ENCODE measurements at regions not wholly inside any gene's neighbourhood (a gene's known extent, or its start where the extent isn't known, plus 50 kb on each side); places are given as distances from the start of the nearest gene placed in this dataset.

- no peak for TF ChIP-seq RAD21 (conservative IDR thresholded peaks at IDR 0.05)
- no peak for TF ChIP-seq EZH2 (IDR thresholded peaks at IDR 0.05; ENCODE audit: borderline replicate concordance, insufficient read depth, low read length, poor library complexity, severe bottlenecking)
- TF ChIP-seq REST (IDR thresholded peaks at IDR 0.05; ENCODE audit: borderline replicate concordance), result no peak
- TF ChIP-seq EP300 (conservative IDR thresholded peaks at IDR 0.05; ENCODE audit: poor library complexity, severe bottlenecking), result no peak
- TF ChIP-seq MXI1 (conservative IDR thresholded peaks at IDR 0.05; ENCODE audit: poor library complexity, severe bottlenecking), result no peak
- no peak for TF ChIP-seq TAF1 (IDR thresholded peaks at IDR 0.05; ENCODE audit: low read depth)
- no peak for TF ChIP-seq SMC3 (conservative IDR thresholded peaks at IDR 0.05; ENCODE audit: poor library complexity)
- no peak for TF ChIP-seq POLR2AphosphoS5 (IDR thresholded peaks at IDR 0.05)
- TF ChIP-seq CTCF (IDR thresholded peaks at IDR 0.05; ENCODE audit: poor library complexity, severe bottlenecking), result no peak
Measured at GRCh38 chr2:119085613-119086012, 72.9 kb downstream of the C1QL2 start.

GRCh38 chr2:119083416-119083815 is 75.1 kb downstream of the C1QL2 start:
- no peak overlapping the region for H3K4me2 ChIP-seq (ENCODE audit: low read length)
- no peak overlapping the region for H3K4me3 ChIP-seq (ENCODE audit: low read length)
- no peak overlapping the region for H2AFZ ChIP-seq (ENCODE audit: low read depth, low read length)
- H3K9me2 ChIP-seq (ENCODE audit: insufficient read depth, low read length), result no peaks in the 10 kb centered on the region
- TF ChIP-seq MXI1 (conservative IDR thresholded peaks at IDR 0.05; ENCODE audit: poor library complexity, severe bottlenecking) (no peak), EP300 (conservative IDR thresholded peaks at IDR 0.05; ENCODE audit: poor library complexity, severe bottlenecking) (no peak), REST (IDR thresholded peaks at IDR 0.05; ENCODE audit: borderline replicate concordance) (no peak), SMC3 (conservative IDR thresholded peaks at IDR 0.05; ENCODE audit: poor library complexity) (no peak), TAF1 (IDR thresholded peaks at IDR 0.05; ENCODE audit: low read depth) (no peak), RAD21 (conservative IDR thresholded peaks at IDR 0.05) (no peak), CTCF (IDR thresholded peaks at IDR 0.05; ENCODE audit: poor library complexity, severe bottlenecking) (no peak), EZH2 (IDR thresholded peaks at IDR 0.05; ENCODE audit: borderline replicate concordance, insufficient read depth, low read length, poor library complexity, severe bottlenecking) (no peak), POLR2AphosphoS5 (IDR thresholded peaks at IDR 0.05) (no peak)
- H3K9ac ChIP-seq (ENCODE audit: low read length), result no peak overlapping the region
- no peaks in the 10 kb centered on the region for H3K79me2 ChIP-seq (replicated peaks; ENCODE audit: insufficient read depth, low read length)
- no peaks in the 10 kb centered on the region for H3K9me3 ChIP-seq (ENCODE audit: low read length)
- H3K27ac ChIP-seq (ENCODE audit: low read length), result no peak overlapping the region
- no peaks in the 10 kb centered on the region for H3K36me3 ChIP-seq (ENCODE audit: insufficient read depth, low read length)
- H3K27me3 ChIP-seq (ENCODE audit: insufficient read depth, low read depth, low read length), result no peaks in the 10 kb centered on the region
- no peaks in the 10 kb centered on the region for H4K20me1 ChIP-seq (ENCODE audit: insufficient read depth)
- H3F3A ChIP-seq (ENCODE audit: insufficient read depth, low read length, poor library complexity, severe bottlenecking), result no peaks in the 10 kb centered on the region

More at GRCh38 chr2:119085613-119086012, 72.9 kb downstream of the C1QL2 start:
- Histone ChIP-seq H3K4me3 (ENCODE audit: low read length) (no peak overlapping the region), H4K20me1 (ENCODE audit: insufficient read depth) (no peaks in the 10 kb centered on the region), H3K36me3 (ENCODE audit: insufficient read depth, low read length) (no peaks in the 10 kb centered on the region), H2AFZ (ENCODE audit: low read depth, low read length) (no peak overlapping the region), H3K4me2 (ENCODE audit: low read length) (no peak overlapping the region), H3K9me3 (ENCODE audit: low read length) (no peaks in the 10 kb centered on the region), H3K27me3 (ENCODE audit: insufficient read depth, low read depth, low read length) (no peaks in the 10 kb centered on the region), H3K27ac (ENCODE audit: low read length) (no peak overlapping the region), H3K9ac (ENCODE audit: low read length) (no peak overlapping the region), H3K79me2 (replicated peaks; ENCODE audit: insufficient read depth, low read length) (no peaks in the 10 kb centered on the region), H3K9me2 (ENCODE audit: insufficient read depth, low read length) (no peaks in the 10 kb centered on the region), H3F3A (ENCODE audit: insufficient read depth, low read length, poor library complexity, severe bottlenecking) (no peaks in the 10 kb centered on the region)
